ENCODE measurements at regions not wholly inside any gene's neighbourhood (a gene's known extent, or its start where the extent isn't known, plus 50 kb on each side); places are given as distances from the start of the nearest gene placed in this dataset.
A peak's percentile ranks its signal among the peaks of the same experiment; 100 is the strongest.

GRCh38 chr20:58026361-58026760 is 202.1 kb downstream of the ANKRD60 start:
- FAIRE-seq = no peak

GRCh38 chr20:58025233-58025632 is 203.2 kb downstream of the ANKRD60 start:
- Histone ChIP-seq H3K27me3 (ENCODE audit: control insufficient read depth, insufficient read depth, low read length) (no peaks in the 10 kb centered on the region), H3K36me3 (ENCODE audit: control insufficient read depth in 2 of 3, insufficient read depth in 3 of 3, low read length in 3 of 3) (no peaks in the 10 kb centered on the region), H3K9me3 (ENCODE audit: control insufficient read depth in 2 of 3, insufficient read depth in 1 of 3, low read length in 3 of 3) (no peaks in the 10 kb centered on the region), H3K4me3 (ENCODE audit: low read length in 3 of 3) (no peak overlapping the region), H3K9ac (ENCODE audit: low read length in 3 of 3) (no peak overlapping the region), H3K4me1 (ENCODE audit: control insufficient read depth in 2 of 3, insufficient read depth in 2 of 3, low read depth in 1 of 3, low read length in 3 of 3) (no peaks in the 10 kb centered on the region), H3K27ac (ENCODE audit: low read depth in 2 of 2, low read length in 2 of 2) (no peak overlapping the region)
- FAIRE-seq = no peak
- intact Hi-C loops (cut with DNase I) = no loop called here
- TF ChIP-seq CTCF (IDR thresholded peaks at IDR 0.05; ENCODE audit: borderline replicate concordance, extremely low read depth, insufficient read depth) = no peak
- peak in 1 of 5 donors; percentile 67 for DNase-seq

More at GRCh38 chr20:58026361-58026760, 202.1 kb downstream of the ANKRD60 start:
- Histone ChIP-seq H3K4me3 (ENCODE audit: low read length in 3 of 3) (no peak overlapping the region), H3K4me1 (ENCODE audit: control insufficient read depth in 2 of 3, insufficient read depth in 2 of 3, low read depth in 1 of 3, low read length in 3 of 3) (no peaks in the 10 kb centered on the region), H3K9me3 (ENCODE audit: control insufficient read depth in 2 of 3, insufficient read depth in 1 of 3, low read length in 3 of 3) (no peaks in the 10 kb centered on the region), H3K9ac (ENCODE audit: low read length in 3 of 3) (no peak overlapping the region), H3K27ac (ENCODE audit: low read depth in 2 of 2, low read length in 2 of 2) (no peak overlapping the region), H3K27me3 (ENCODE audit: control insufficient read depth, insufficient read depth, low read length) (no peaks in the 10 kb centered on the region), H3K36me3 (ENCODE audit: control insufficient read depth in 2 of 3, insufficient read depth in 3 of 3, low read length in 3 of 3) (no peaks in the 10 kb centered on the region)
- intact Hi-C loops (cut with DNase I) = no loop called here
- TF ChIP-seq CTCF (IDR thresholded peaks at IDR 0.05; ENCODE audit: borderline replicate concordance, extremely low read depth, insufficient read depth) = no peak
- DNase-seq = no peak

- peak in 1 of 5 donors; percentile 59 for DNase-seq
- H3K9me3 ChIP-seq (ENCODE audit: control insufficient read depth in 2 of 3, insufficient read depth in 1 of 3, low read length in 3 of 3) = no peaks in the 10 kb centered on the region
- H3K36me3 ChIP-seq (ENCODE audit: control insufficient read depth in 2 of 3, insufficient read depth in 3 of 3, low read length in 3 of 3) = no peaks in the 10 kb centered on the region
- no peak overlapping the region for H3K9ac ChIP-seq (ENCODE audit: low read length in 3 of 3)
- no peak for TF ChIP-seq CTCF (IDR thresholded peaks at IDR 0.05; ENCODE audit: borderline replicate concordance, extremely low read depth, insufficient read depth)
- intact Hi-C loops (cut with DNase I) = no loop called here
- no peak for FAIRE-seq
- H3K27ac ChIP-seq (ENCODE audit: low read depth in 2 of 2, low read length in 2 of 2) = no peak overlapping the region
- no peak overlapping the region for H3K4me3 ChIP-seq (ENCODE audit: low read length in 3 of 3)
- H3K27me3 ChIP-seq (ENCODE audit: control insufficient read depth, insufficient read depth, low read length) = no peaks in the 10 kb centered on the region
- no peaks in the 10 kb centered on the region for H3K4me1 ChIP-seq (ENCODE audit: control insufficient read depth in 2 of 3, insufficient read depth in 2 of 3, low read depth in 1 of 3, low read length in 3 of 3)
Measured at GRCh38 chr20:58024241-58024721, 204.2 kb downstream of the ANKRD60 start.

- no peak overlapping the region for H3K27ac ChIP-seq (ENCODE audit: low read depth in 2 of 2, low read length in 2 of 2)
- H3K4me1 ChIP-seq (ENCODE audit: control insufficient read depth in 2 of 3, insufficient read depth in 2 of 3, low read depth in 1 of 3, low read length in 3 of 3) = no peaks in the 10 kb centered on the region
- H3K36me3 ChIP-seq (ENCODE audit: control insufficient read depth in 2 of 3, insufficient read depth in 3 of 3, low read length in 3 of 3) = no peaks in the 10 kb centered on the region
- DNase-seq = no peak
- intact Hi-C loops (cut with DNase I) = no loop called here
- no peaks in the 10 kb centered on the region for H3K9me3 ChIP-seq (ENCODE audit: control insufficient read depth in 2 of 3, insufficient read depth in 1 of 3, low read length in 3 of 3)
- no peak overlapping the region for H3K9ac ChIP-seq (ENCODE audit: low read length in 3 of 3)
- no peak overlapping the region for H3K4me3 ChIP-seq (ENCODE audit: low read length in 3 of 3)
- FAIRE-seq = no peak
- H3K27me3 ChIP-seq (ENCODE audit: control insufficient read depth, insufficient read depth, low read length) = no peaks in the 10 kb centered on the region
- no peak for TF ChIP-seq CTCF (IDR thresholded peaks at IDR 0.05; ENCODE audit: borderline replicate concordance, extremely low read depth, insufficient read depth)
Measured at GRCh38 chr20:58023781-58024180, 204.7 kb downstream of the ANKRD60 start.

Data from kidney (tissue), 13 donors.